ENCODE measurements at regions not wholly inside any gene's neighbourhood (a gene's known extent, or its start where the extent isn't known, plus 50 kb on each side); places are given as distances from the start of the nearest gene placed in this dataset.
"Not testable (repeated sequence)": the region's sequence is repeated elsewhere in the genome, so short reads cannot be mapped to it uniquely, and the experiment has no call there.

DNA sequence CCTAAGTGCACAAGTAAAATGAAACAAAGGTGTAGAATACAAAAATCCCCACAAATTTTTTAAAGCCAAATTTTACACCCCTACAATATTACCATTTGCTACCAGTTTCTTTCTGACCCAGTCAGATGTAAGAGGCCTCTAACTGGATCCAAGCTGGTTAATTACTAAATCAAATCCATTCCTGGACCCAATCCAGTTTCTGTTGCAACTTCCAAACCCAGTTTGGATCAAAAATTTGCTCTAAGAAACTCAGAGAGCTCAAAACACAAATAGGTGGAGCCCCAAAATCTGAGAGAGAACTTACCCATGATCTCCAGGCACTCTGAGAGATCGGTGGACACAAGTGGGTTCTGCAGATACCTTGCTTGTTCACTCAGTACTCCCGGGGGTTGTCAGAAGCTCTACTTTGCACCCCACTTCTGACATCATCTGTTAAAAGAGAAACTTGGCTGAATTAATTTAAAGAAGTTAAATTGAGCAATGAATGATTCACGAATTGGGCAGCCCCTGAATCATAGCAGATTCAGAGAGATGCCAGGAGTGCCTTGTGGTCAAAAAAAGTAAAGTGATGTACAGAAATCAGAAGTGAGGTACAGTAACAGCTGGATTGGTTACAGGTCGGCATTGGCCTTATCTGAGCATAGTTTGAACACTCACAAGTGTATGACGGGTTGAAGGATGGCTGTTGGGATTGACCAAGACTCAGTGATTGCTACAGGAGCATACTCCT lies 448.0 kb downstream of the KCNT2 start:
- H3K4me3 ChIP-seq (ENCODE audit: extremely low read depth, insufficient read depth, low read length, poor library complexity, severe bottlenecking) = no peak overlapping the region
- no peaks in the 10 kb centered on the region for H3K9me3 ChIP-seq (ENCODE audit: control insufficient read depth, low read length)
- H3K4me1 ChIP-seq (ENCODE audit: control insufficient read depth, insufficient read depth, low read length, poor library complexity, severe bottlenecking) = no peaks in the 10 kb centered on the region
- H3K36me3 ChIP-seq (ENCODE audit: control insufficient read depth, insufficient read depth, low read length) = no peaks in the 10 kb centered on the region
- WGBS, 2 experiments (ENCODE audit: insufficient coverage in 2 of 2) = 77 to 92% methylated on average over 2 of the region's 5 CpGs
- H3K27ac ChIP-seq (ENCODE audit: low read depth, low read length, severe bottlenecking) = no peak overlapping the region

DNA sequence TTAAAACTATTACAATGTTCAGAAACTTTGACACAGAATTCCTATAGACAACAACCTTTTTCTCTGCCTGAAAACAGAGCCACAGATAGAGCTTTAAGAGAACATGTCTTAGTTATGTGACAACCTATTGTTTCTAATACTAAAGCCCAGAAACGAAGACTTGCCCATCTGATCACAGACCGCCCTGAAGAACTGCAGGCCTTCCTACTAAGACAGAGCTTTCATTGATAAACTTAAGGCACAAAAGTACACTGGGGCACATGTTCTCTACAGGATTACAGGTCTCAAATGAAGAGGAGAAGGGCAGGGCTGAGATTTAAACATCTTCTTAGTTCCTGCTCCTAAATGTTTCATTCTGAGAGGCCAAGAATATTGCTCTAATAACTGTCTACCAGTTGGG lies 452.7 kb downstream of the KCNT2 start:
- Histone ChIP-seq H3K9me3 (ENCODE audit: control insufficient read depth, low read length) (no peaks in the 10 kb centered on the region), H3K4me1 (ENCODE audit: control insufficient read depth, insufficient read depth, low read length, poor library complexity, severe bottlenecking) (no peaks in the 10 kb centered on the region), H3K4me3 (ENCODE audit: extremely low read depth, insufficient read depth, low read length, poor library complexity, severe bottlenecking) (no peak overlapping the region), H3K36me3 (ENCODE audit: control insufficient read depth, insufficient read depth, low read length) (no peaks in the 10 kb centered on the region), H3K27ac (ENCODE audit: low read depth, low read length, severe bottlenecking) (no peak overlapping the region)
- 100% methylated on average over 2 of the region's 2 CpGs; no CpG with 5 or more reads in 1 of the 2 experiments for WGBS, 2 experiments (ENCODE audit: insufficient coverage in 2 of 2)

- Histone ChIP-seq H3K36me3 (ENCODE audit: control insufficient read depth, insufficient read depth, low read length) (no peaks in the 10 kb centered on the region), H3K9me3 (ENCODE audit: control insufficient read depth, low read length) (no peaks in the 10 kb centered on the region), H3K4me3 (ENCODE audit: extremely low read depth, insufficient read depth, low read length, poor library complexity, severe bottlenecking) (no peak overlapping the region), H3K27ac (ENCODE audit: low read depth, low read length, severe bottlenecking) (no peak overlapping the region), H3K4me1 (ENCODE audit: control insufficient read depth, insufficient read depth, low read length, poor library complexity, severe bottlenecking) (no peaks in the 10 kb centered on the region)
- WGBS, 2 experiments (ENCODE audit: insufficient coverage in 2 of 2) = 100% methylated on average over 1 of the region's 5 CpGs; no CpG with 5 or more reads in 1 of the 2 experiments
Observed at GRCh38 chr1:196152975-196153374, 455.3 kb downstream of the KCNT2 start.

GRCh38 chr1:196152086-196152485 lies 456.2 kb downstream of the KCNT2 start:
- Histone ChIP-seq H3K4me3 (ENCODE audit: extremely low read depth, insufficient read depth, low read length, poor library complexity, severe bottlenecking) (no peak overlapping the region), H3K36me3 (ENCODE audit: control insufficient read depth, insufficient read depth, low read length) (no peaks in the 10 kb centered on the region), H3K9me3 (ENCODE audit: control insufficient read depth, low read length) (no peaks in the 10 kb centered on the region), H3K4me1 (ENCODE audit: control insufficient read depth, insufficient read depth, low read length, poor library complexity, severe bottlenecking) (no peaks in the 10 kb centered on the region), H3K27ac (ENCODE audit: low read depth, low read length, severe bottlenecking) (no peak overlapping the region)
- WGBS, 2 experiments (ENCODE audit: insufficient coverage in 2 of 2) = 100% methylated on average over 1 of the region's 3 CpGs; no CpG with 5 or more reads in 1 of the 2 experiments

DNA sequence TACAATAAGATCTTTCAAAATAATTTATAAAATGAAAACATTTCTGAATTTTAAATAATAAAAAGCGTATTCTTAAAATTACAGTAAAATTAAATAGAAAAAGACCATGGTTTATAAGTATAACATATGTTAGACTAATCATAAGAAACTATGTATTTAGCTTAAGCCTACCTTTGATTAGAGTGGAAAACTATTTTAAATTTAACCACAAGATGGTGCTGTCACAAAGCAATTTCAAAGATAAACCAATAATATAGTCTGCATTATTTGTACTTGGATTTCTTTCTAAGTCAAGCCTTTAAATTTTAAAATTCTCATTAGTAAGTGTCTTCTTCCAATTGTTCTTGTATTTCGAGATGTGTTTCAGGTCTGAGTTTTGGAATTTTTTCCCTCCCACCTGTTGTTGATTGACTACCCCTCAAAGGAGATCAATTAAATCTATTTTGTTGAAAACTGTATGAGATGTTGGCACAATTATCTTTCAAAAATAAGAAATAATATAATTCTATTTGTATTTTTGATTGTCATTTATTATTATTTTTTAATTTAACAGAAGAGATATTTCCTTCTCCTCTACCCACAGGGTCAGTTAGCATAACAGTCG lies 459.8 kb downstream of the KCNT2 start:
- 80 to 83% methylated on average over 1 of the region's 3 CpGs for WGBS, 2 experiments (ENCODE audit: insufficient coverage in 2 of 2)
- no peak overlapping the region for H3K27ac ChIP-seq (ENCODE audit: low read depth, low read length, severe bottlenecking)
- no peaks in the 10 kb centered on the region for H3K36me3 ChIP-seq (ENCODE audit: control insufficient read depth, insufficient read depth, low read length)
- no peaks in the 10 kb centered on the region for H3K9me3 ChIP-seq (ENCODE audit: control insufficient read depth, low read length)
- H3K4me1 ChIP-seq (ENCODE audit: control insufficient read depth, insufficient read depth, low read length, poor library complexity, severe bottlenecking) = no peaks in the 10 kb centered on the region
- no peak overlapping the region for H3K4me3 ChIP-seq (ENCODE audit: extremely low read depth, insufficient read depth, low read length, poor library complexity, severe bottlenecking)

- H3K4me3 ChIP-seq (ENCODE audit: extremely low read depth, insufficient read depth, low read length, poor library complexity, severe bottlenecking) = no peak overlapping the region
- H3K36me3 ChIP-seq (ENCODE audit: control insufficient read depth, insufficient read depth, low read length) = no peaks in the 10 kb centered on the region
- H3K9me3 ChIP-seq (ENCODE audit: control insufficient read depth, low read length) = no peaks in the 10 kb centered on the region
- no peak overlapping the region for H3K27ac ChIP-seq (ENCODE audit: low read depth, low read length, severe bottlenecking)
- no CpG with 5 or more reads among the region's 2 CpGs for WGBS, 2 experiments (ENCODE audit: insufficient coverage in 2 of 2)
- H3K4me1 ChIP-seq (ENCODE audit: control insufficient read depth, insufficient read depth, low read length, poor library complexity, severe bottlenecking) = no peaks in the 10 kb centered on the region
Observed at GRCh38 chr1:196147530-196147929, 460.7 kb downstream of the KCNT2 start.

- not testable (repeated sequence) for H3K9me3 ChIP-seq (ENCODE audit: control insufficient read depth, low read length); H3K4me3 ChIP-seq (ENCODE audit: extremely low read depth, insufficient read depth, low read length, poor library complexity, severe bottlenecking); H3K36me3 ChIP-seq (ENCODE audit: control insufficient read depth, insufficient read depth, low read length); H3K4me1 ChIP-seq (ENCODE audit: control insufficient read depth, insufficient read depth, low read length, poor library complexity, severe bottlenecking); H3K27ac ChIP-seq (ENCODE audit: low read depth, low read length, severe bottlenecking)
- 74 to 88% methylated on average over 2 of the region's 5 CpGs for WGBS, 2 experiments (ENCODE audit: insufficient coverage in 2 of 2)
Observed at GRCh38 chr1:196145151-196145550, 463.1 kb downstream of the KCNT2 start.

GRCh38 chr1:196144588-196144987 lies 463.7 kb downstream of the KCNT2 start:
- Histone ChIP-seq H3K36me3 (ENCODE audit: control insufficient read depth, insufficient read depth, low read length) (no peaks in the 10 kb centered on the region), H3K4me1 (ENCODE audit: control insufficient read depth, insufficient read depth, low read length, poor library complexity, severe bottlenecking) (no peaks in the 10 kb centered on the region), H3K9me3 (ENCODE audit: control insufficient read depth, low read length) (no peaks in the 10 kb centered on the region), H3K4me3 (ENCODE audit: extremely low read depth, insufficient read depth, low read length, poor library complexity, severe bottlenecking) (no peak overlapping the region), H3K27ac (ENCODE audit: low read depth, low read length, severe bottlenecking) (no peak overlapping the region)
- 100% methylated on average over 1 of the region's 1 CpG for WGBS, 2 experiments (ENCODE audit: insufficient coverage in 2 of 2)

DNA sequence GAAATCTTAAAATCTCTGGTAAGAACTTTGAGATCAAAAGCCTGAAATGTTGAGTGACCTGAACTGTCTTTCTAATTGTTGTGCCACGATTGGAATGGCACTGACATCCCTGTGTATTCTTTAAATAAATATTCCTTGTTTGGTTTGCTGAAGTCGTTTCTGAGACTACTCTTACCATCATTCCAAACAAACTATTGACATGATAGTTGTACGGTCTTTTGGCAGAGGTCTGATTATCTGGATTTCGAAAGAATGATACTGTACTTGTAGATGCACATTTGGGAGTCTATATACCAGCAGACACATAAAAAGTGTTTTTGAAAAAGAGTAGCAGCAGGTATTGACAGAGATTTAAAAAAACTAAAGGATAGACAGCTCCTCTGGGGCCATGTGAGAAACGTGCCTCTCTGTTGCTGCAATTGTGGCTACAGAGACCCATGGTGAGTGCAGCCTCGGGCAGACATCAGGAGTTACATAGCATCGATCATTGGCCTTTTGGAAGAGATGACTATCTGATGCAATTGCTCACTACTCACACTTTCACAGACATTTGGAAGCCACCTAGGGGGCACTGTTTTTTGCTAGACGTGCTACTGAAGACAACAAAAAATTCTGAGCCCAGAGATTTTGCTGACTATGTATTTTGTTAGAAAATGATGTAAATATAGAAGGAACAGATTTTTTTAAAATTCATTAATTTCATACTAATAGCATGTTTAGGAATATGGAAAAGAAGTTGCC lies 464.5 kb downstream of the KCNT2 start:
- H3K9me3 ChIP-seq (ENCODE audit: control insufficient read depth, low read length) = no peaks in the 10 kb centered on the region
- no peak overlapping the region for H3K27ac ChIP-seq (ENCODE audit: low read depth, low read length, severe bottlenecking)
- no peaks in the 10 kb centered on the region for H3K36me3 ChIP-seq (ENCODE audit: control insufficient read depth, insufficient read depth, low read length)
- H3K4me1 ChIP-seq (ENCODE audit: control insufficient read depth, insufficient read depth, low read length, poor library complexity, severe bottlenecking) = no peaks in the 10 kb centered on the region
- H3K4me3 ChIP-seq (ENCODE audit: extremely low read depth, insufficient read depth, low read length, poor library complexity, severe bottlenecking) = no peak overlapping the region
- 52 to 87% methylated on average over 2 to 5 of the region's 8 CpGs for WGBS, 2 experiments (ENCODE audit: insufficient coverage in 2 of 2)

GRCh38 chr1:196142111-196142640 lies 466.1 kb downstream of the KCNT2 start:
- WGBS, 2 experiments (ENCODE audit: insufficient coverage in 2 of 2) = 67 to 70% methylated on average over 1 of the region's 2 CpGs
- Histone ChIP-seq H3K36me3 (ENCODE audit: control insufficient read depth, insufficient read depth, low read length) (no peaks in the 10 kb centered on the region), H3K4me1 (ENCODE audit: control insufficient read depth, insufficient read depth, low read length, poor library complexity, severe bottlenecking) (no peaks in the 10 kb centered on the region), H3K27ac (ENCODE audit: low read depth, low read length, severe bottlenecking) (no peak overlapping the region), H3K4me3 (ENCODE audit: extremely low read depth, insufficient read depth, low read length, poor library complexity, severe bottlenecking) (no peak overlapping the region), H3K9me3 (ENCODE audit: control insufficient read depth, low read length) (no peaks in the 10 kb centered on the region)
